GM12891 (cell line): ENCODE measurements at regions not wholly inside any gene's neighbourhood (a gene's known extent, or its start where the extent isn't known, plus 50 kb on each side); places are given as distances from the start of the nearest gene placed in this dataset.

Experiments used
- PAX5 ChIP-seq: IDR thresholded peaks from 2 replicates; pipeline ENCODE4 v1.6.1; 2011; ENCODE audit warnings: low read length, moderate library complexity, mild to moderate bottlenecking; ENCODE audit not compliant: insufficient read depth, severe bottlenecking
- POLR2A ChIP-seq: IDR thresholded peaks from 2 replicates; pipeline ENCODE4 v1.6.1; 2011; ENCODE audit warnings: low read depth, low read length, control low read depth
- POLR2AphosphoS5 ChIP-seq: IDR thresholded peaks from 2 replicates; pipeline ENCODE4 v1.6.1; 2011; ENCODE audit warnings: low read depth, low read length, control low read depth
- POU2F2 ChIP-seq: IDR thresholded peaks from 2 replicates; pipeline ENCODE4 v1.6.1; 2011; ENCODE audit warnings: low read depth, mild to moderate bottlenecking, control low read depth, low read length, moderate library complexity
- SPI1 ChIP-seq: IDR thresholded peaks from 2 replicates; pipeline ENCODE4 v1.6.1; 2011; ENCODE audit warnings: low read depth, low read length, control low read depth
- TAF1 ChIP-seq: IDR thresholded peaks from 2 replicates; pipeline ENCODE4 v1.6.1; 2011; ENCODE audit warnings: low read depth, low read length, control low read depth

DNA sequence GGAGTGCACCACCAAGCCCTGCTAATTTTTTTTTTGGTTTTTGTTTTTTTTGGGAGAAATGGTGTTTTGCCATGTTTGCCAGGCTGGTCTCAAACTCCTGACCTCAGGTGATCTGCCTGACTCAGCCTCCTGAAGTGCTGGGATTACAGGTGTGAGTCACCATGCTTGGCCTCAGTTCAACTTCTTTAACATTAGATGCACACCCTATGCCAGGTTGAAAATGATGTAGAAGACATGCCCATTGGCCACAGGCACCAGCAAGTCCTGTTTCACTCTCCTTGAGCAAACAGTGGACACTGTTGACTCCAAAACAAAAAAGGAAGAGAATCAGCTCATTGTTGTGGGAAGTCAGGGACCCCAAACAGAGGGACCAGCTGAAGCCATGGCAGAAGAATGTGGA, 1205.3 kb downstream of the REEP3 start:
- TF ChIP-seq POLR2A (no peak), POLR2AphosphoS5 (no peak), TAF1 (no peak), PAX5 (no peak), SPI1 (no peak), POU2F2 (no peak)
